H7 (cell line): ENCODE measurements at regions not wholly inside any gene's neighbourhood (a gene's known extent, or its start where the extent isn't known, plus 50 kb on each side); places are given as distances from the start of the nearest gene placed in this dataset.

Source experiments
- DNase-seq: peaks from one replicate; pipeline ENCODE4 v3.0.0; 2012
- H3K27me3 ChIP-seq: 2 replicates; pipeline ENCODE4 v1.6.0; 2011; ENCODE audit warnings: mild to moderate bottlenecking, low read length; ENCODE audit not compliant: control insufficient read depth, insufficient read depth
- H3K36me3 ChIP-seq: replicated peaks from 2 replicates; pipeline ENCODE4 v1.5.1; 2011; ENCODE audit warnings: low read length; ENCODE audit not compliant: control insufficient read depth, insufficient read depth
- H3K4me3 ChIP-seq: 2 replicates; pipeline ENCODE4 v1.5.1; 2011; ENCODE audit warnings: low read depth, mild to moderate bottlenecking, control low read depth, low read length, moderate library complexity; ENCODE audit not compliant: insufficient read depth

DNA sequence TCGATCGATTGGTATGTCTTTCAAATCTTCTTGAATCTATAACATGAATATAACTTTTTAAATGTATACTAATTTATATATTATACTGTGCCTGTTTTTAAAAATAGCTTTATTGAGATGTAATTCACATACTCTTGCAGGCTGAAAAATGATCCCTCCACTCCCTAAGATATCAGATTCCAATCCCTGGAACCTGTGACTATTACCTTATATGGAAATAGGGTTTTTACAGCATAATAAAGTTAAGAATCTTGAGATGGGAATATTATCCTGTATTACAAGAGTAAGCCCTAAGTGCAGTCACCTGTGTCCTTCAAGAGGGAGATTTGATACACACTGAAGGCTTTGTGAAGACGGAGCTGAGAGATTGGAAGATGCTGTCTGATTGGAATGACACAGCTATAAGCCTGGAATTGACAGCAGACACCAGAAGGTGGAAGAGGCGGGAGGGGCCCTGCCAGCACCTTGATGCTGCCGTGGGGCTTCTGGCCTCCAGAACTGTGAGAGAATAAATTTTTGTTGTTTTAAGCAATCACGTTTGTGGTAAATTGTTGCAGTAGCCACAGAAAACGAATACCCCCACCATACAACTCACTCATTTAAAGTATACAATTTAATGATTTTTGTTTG is 161.3 kb downstream of the RMI1 start:
- no peak overlapping the region for H3K4me3 ChIP-seq
- H3K27me3 ChIP-seq, result peaks cover 35% of the 10 kb centered on the region
- H3K36me3 ChIP-seq, result no peaks in the 10 kb centered on the region
- peak; percentile 43 for DNase-seq

DNA sequence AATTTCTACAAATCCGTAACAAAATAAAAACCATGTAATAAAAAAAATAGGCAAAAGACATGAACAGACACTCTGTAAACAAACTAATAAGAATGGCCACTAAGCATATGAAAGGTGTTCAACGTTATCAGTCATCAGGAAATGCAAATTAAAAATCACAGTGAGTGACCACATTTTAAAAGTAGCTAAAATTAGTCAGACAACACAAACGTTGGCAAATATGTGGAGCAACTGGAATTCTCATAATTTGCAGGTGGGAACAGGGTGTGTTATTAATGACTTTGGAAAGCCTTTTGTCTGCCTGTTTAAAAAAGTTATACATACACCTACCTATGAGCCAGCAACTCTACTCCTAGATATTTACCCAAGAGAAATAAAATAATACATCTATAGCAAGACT is 164.4 kb downstream of the RMI1 start:
- Histone ChIP-seq H3K27me3 (peaks cover 27% of the 10 kb centered on the region), H3K4me3 (no peak overlapping the region), H3K36me3 (no peaks in the 10 kb centered on the region)
- DNase-seq, result no peak

DNA sequence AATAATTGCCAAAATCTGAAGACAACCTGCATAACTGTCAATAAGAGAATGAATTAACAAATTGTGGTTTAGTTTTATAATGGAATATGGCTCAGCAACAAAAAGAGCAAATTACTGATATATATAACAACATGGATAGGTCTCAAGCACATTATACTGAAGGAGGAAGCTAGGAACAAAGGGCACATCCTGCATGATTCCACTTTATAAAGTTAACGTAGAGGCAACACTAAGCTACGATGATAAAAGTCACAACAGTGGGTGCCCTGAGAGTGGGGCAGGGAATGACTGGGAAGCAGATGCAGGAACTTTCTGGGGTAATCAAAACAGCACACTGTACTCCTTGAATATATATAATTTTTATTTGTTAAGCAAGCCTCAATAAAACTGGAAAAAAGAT is 165.2 kb downstream of the RMI1 start:
- Histone ChIP-seq H3K36me3 (no peaks in the 10 kb centered on the region), H3K4me3 (no peak overlapping the region), H3K27me3 (peaks cover 25% of the 10 kb centered on the region)
- no peak for DNase-seq

DNA sequence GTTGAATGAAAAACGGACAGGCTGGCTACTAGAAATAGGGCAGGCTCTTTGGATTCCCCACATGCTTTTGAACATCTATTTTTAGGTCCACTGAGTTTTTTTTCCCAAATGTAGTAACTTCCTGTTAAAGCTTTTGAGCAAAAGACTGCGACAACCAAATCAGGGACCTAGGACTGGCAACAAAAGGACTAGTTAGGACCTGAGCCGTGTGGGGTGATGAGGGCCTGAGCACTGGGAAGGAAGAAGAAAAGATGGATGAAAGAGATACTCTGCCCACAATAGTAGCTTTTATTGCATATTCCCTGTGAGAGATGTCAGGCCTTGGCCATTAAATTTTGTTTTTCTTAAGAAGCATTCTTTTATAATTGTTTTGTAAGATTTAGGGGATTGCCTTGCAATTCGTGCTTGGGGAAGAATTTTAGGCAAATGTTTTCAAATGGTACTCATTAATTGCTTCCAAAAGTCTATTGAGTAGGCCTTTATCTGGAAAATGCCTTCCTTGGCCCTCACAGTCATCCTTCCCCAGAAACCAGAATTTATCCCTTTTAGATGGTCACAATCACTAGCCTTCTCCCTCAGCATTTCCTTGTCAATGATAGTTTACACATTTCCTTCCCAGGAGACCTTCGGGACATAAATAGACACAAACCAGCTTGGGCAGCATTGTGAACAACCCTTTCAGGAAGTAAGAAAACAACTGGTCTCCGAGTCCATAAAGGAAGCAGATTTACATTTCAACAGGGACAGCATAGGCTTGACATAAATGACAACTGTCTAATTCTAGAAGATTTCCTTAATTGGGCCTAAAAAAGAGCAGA is 166.5 kb downstream of the RMI1 start:
- H3K27me3 ChIP-seq, result peaks cover 19% of the 10 kb centered on the region
- no peak for DNase-seq
- no peak overlapping the region for H3K4me3 ChIP-seq
- H3K36me3 ChIP-seq, result no peaks in the 10 kb centered on the region

DNA sequence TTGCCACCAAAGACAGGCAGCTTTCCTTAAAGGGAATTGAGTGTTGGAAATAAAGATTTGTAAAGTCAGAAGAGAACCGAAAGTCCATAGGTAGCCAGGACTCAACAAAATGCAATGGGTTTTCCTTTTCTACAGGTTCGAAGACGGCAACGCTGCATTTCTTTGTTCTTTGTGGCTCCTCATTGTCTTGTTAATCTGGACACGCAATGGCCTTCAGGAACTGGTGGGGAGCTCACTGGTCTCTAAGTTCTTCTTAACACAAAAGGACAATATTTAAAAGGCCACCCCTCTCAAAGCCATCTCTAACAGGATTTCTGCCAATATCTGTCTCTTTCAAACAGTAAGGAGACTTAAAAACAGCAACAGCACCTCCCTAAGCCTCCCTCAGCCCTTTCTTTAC is 170.6 kb downstream of the RMI1 start:
- no peak for DNase-seq
- no peak overlapping the region for H3K4me3 ChIP-seq
- no peaks in the 10 kb centered on the region for H3K36me3 ChIP-seq
- peaks cover 29% of the 10 kb centered on the region for H3K27me3 ChIP-seq

DNA sequence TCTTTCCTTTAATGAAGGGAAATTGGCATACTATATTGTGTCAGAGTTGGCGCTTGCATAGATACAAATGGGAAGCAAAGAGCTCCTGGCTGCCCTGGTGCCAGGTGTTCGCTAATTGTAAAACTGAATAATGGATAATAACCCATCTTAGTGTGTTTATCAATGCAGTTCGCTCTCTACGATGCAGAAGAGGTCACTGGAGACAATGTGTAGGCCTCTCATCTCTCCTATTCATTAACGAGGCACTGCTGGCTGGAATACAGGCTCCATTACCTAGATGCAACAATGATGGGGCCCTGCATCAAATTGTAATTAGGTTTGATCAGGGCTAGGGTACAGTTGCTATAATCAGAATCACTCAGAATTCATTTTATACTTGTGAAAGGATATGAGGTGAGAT is 171.0 kb downstream of the RMI1 start:
- Histone ChIP-seq H3K27me3 (peaks cover 29% of the 10 kb centered on the region), H3K36me3 (no peaks in the 10 kb centered on the region), H3K4me3 (no peak overlapping the region)
- DNase-seq, result no peak

DNA sequence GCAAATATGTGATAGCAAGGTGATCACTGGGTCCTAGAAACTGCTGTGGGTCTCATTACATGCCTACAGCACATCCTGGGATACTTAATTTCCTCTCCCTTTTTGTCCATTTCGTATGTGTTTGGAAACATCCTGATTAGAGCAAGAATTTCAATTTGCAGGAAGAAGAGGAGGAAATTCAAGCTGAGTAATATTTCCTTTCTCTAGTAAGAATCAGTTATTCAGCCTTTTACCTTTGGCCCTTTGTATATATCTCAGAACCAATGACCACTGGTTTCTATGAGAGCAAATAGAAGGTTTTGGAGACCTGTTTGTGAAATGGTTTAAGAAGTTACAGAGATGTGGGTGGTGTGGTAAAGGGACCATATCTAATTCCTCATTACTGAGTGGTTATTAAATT is 171.6 kb downstream of the RMI1 start:
- H3K36me3 ChIP-seq, result no peaks in the 10 kb centered on the region
- H3K27me3 ChIP-seq, result peaks cover 29% of the 10 kb centered on the region
- no peak overlapping the region for H3K4me3 ChIP-seq
- DNase-seq, result no peak

DNA sequence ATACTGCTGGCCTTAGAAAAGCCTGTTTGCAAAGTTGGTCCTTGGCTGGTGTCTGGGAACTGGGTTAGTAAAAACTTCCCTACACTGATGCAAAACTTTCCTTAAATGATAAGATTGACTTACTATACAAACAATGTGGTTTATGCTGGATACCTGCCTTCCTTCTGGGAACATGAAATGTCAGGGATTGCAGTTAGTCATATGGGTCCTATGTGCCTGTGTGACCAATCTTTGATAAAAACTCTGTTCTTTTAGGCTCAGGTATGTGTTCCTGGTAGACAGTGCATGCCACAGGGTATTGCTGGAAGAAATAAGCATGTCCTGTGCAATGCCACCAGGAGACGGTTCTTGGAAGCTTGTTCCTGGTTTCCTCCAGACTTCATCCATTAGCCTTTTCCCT is 173.3 kb downstream of the RMI1 start:
- DNase-seq, result no peak
- Histone ChIP-seq H3K4me3 (no peak overlapping the region), H3K27me3 (peaks cover 29% of the 10 kb centered on the region), H3K36me3 (no peaks in the 10 kb centered on the region)

DNA sequence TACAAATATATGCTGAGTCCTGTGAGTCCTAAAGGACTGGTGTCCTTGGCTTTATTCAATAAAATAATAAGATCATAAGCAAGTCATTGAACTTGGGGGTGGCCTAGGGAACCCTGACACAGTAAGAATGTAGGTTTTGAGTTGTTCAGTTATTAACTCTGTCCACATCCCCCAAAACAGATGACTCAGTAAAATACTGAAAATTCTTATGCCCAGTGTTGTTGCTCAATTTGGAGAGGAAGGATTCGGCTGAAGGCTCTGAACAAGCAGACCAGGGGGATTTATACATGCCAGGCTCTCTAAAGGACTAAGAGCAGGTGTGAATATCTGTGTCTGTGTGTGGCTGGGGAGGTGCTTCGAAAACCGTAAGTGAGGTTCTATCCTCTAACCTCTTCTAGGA is 173.7 kb downstream of the RMI1 start:
- Histone ChIP-seq H3K36me3 (no peaks in the 10 kb centered on the region), H3K4me3 (no peak overlapping the region), H3K27me3 (peaks cover 28% of the 10 kb centered on the region)
- DNase-seq, result no peak

DNA sequence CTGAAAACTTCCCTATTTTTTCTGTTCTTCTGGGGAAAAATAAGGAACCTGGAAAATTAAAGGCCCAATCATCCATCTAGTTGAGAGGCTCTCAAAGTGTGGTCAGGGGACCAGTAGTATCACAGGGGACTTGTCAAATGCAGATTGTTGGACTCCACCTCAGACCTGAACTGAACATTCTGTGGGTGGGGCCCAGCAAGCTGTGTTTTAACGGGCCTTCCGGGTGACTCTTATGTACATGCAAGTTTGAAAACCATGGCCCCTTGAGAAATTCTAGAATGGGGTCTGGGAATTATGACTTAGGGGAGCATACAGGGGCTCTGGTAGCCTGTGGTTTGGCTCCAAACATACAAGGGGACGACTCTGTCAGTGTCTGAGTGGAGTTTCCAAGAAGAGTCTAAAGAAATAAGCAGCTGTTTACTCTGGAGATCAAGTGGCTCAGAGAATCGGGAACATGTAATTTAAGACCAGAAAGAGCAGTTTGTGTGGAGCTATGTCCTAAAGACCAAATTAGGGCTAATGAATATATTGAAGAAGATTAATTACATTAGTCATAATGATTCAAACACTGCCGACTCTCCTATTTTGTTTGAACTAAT is 177.4 kb downstream of the SLC28A3 start:
- no peaks in the 10 kb centered on the region for H3K27me3 ChIP-seq
- DNase-seq, result no peak
- H3K4me3 ChIP-seq, result no peak overlapping the region
- no peaks in the 10 kb centered on the region for H3K36me3 ChIP-seq

DNA sequence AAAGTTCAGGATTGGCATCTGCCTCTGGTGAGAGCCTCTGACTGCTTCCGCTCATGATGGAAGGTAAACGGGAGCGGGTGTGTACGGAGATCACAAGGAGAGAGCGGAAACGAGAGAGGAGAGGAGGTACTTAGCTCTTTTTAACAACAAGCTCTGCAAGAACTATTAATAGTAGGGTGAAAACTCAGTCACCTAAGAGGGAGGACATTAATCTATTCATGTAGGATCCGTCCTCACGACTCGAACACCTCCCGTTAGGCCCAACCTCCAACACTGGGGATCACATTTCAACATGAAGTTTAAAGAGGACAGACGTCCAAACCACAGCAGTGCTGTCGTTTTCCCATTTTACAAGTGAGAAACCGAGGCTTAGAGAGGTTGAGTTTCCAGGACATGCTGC is 173.7 kb downstream of the SLC28A3 start:
- no peaks in the 10 kb centered on the region for H3K36me3 ChIP-seq
- no peak for DNase-seq
- no peaks in the 10 kb centered on the region for H3K27me3 ChIP-seq
- no peak overlapping the region for H3K4me3 ChIP-seq

DNA sequence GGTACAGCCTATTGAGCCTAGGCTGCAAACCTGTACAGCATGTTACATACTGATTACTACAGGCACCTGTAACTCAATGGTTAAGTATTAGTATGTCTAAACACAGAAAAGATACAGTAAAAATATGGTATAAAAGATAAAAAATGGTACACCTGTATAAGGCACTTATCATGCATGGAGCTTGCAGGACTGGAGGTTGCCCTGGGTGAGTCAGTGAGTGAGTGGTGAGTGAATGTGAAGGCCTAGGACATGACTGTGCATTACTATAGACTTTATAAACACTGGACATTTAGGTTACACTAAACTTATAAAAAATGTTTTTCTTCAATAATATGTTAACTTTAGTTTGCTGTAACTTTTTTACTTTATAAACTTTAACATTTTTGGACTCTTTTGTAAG is 171.3 kb downstream of the SLC28A3 start:
- Histone ChIP-seq H3K27me3 (no peaks in the 10 kb centered on the region), H3K4me3 (no peak overlapping the region), H3K36me3 (no peaks in the 10 kb centered on the region)
- no peak for DNase-seq

DNA sequence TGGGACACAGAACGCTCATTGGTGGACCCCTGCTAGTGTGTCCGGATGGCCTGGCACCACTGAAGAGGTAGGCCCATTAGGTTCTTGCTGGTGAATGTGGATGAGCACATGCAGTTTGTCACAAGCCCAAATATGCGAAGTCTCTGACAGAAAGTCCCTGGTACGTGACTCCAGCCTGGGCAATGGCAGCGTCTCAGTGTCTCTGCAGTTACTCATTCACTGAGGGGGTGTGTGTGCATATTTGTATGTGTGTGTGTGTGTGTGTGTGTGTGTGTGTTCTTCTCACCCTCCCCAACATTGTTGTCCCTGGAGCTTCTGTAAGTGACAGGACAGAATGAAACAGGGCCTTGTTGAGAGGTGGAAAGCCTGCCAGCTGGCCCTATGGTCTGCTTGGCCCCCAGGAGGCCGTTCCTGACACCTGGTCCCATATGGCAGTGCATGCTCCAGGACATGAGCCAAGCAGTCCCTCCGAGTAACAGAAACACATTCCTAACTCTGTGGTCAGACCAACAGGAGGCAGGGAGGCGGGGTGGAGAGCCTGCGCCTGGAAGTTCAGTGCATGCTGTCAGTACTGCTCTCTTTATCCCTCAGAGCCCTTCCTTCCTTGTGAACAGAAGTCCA is 169.9 kb downstream of the SLC28A3 start:
- H3K27me3 ChIP-seq, result no peaks in the 10 kb centered on the region
- DNase-seq, result peak; percentile 58
- no peak overlapping the region for H3K4me3 ChIP-seq
- no peaks in the 10 kb centered on the region for H3K36me3 ChIP-seq

DNA sequence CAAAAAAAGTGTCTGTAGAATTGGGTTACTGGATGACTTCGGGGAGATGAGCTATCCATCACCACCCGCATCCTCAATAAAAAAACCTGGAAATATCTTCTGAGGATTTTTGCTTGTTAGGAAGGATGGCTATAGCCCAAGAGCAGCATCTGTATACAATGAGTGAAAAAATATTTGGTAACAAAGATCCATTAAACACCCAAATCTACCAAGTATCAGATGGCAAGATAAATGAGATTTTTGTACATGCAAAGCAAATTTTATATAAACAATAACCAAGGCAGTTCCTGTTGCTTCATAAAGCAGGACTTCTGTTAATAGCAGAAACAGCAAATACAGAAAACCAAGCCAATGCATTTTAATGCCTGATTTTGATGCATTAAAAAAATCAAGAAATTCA is 166.6 kb downstream of the SLC28A3 start:
- Histone ChIP-seq H3K27me3 (no peaks in the 10 kb centered on the region), H3K4me3 (no peak overlapping the region), H3K36me3 (no peaks in the 10 kb centered on the region)
- DNase-seq, result no peak

DNA sequence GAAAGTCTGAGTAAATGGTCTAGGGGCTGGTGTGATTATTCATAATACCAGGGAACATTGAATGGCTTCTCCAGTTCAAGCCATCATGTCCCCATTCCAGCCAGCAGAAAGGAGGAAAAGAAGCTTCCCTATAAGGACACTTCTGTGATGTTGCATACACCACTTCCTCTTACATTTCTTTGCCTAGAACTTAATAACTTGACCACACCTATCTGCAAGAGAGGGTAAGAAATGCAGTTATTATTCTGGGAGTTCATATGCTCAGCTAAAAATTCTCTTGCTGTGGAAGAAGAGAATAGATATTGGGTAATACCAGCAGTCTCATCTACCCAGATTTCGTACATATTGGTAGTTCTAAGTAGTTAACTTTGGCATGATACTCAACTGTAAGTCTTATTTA is 166.1 kb downstream of the SLC28A3 start:
- Histone ChIP-seq H3K27me3 (no peaks in the 10 kb centered on the region), H3K36me3 (no peaks in the 10 kb centered on the region), H3K4me3 (no peak overlapping the region)
- DNase-seq, result no peak
